OCI-LY1 (cell line): ENCODE measurements at regions not wholly inside any gene's neighbourhood (a gene's known extent, or its start where the extent isn't known, plus 50 kb on each side); places are given as distances from the start of the nearest gene placed in this dataset.

Source experiments
- EZH2 ChIP-seq: fragments of 200-600 bp; sonication (generic), shearing (Covaris generic); IDR thresholded peaks from 2 replicates; pipeline ENCODE4 v1.8.0; 2017; ENCODE audit warnings: borderline replicate concordance, mixed run types, mild to moderate bottlenecking, antibody characterized with exemption, low read length, moderate library complexity, mixed read lengths
- TF ChIP-seq, protein P1 (sequence below): fragments of 200-600 bp; sonication (generic), shearing (Covaris generic); IDR thresholded peaks from 2 replicates; pipeline ENCODE4 v1.5.1; 2017; ENCODE audit warnings: mild to moderate bottlenecking, antibody characterized with exemption, low read length, moderate library complexity, mixed read lengths

- TF ChIP-seq, protein P1, sequence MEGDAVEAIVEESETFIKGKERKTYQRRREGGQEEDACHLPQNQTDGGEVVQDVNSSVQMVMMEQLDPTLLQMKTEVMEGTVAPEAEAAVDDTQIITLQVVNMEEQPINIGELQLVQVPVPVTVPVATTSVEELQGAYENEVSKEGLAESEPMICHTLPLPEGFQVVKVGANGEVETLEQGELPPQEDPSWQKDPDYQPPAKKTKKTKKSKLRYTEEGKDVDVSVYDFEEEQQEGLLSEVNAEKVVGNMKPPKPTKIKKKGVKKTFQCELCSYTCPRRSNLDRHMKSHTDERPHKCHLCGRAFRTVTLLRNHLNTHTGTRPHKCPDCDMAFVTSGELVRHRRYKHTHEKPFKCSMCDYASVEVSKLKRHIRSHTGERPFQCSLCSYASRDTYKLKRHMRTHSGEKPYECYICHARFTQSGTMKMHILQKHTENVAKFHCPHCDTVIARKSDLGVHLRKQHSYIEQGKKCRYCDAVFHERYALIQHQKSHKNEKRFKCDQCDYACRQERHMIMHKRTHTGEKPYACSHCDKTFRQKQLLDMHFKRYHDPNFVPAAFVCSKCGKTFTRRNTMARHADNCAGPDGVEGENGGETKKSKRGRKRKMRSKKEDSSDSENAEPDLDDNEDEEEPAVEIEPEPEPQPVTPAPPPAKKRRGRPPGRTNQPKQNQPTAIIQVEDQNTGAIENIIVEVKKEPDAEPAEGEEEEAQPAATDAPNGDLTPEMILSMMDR = no peak
- no peak for TF ChIP-seq EZH2
Observed at GRCh38 chr6:164006459-164006858, 591.9 kb downstream of the QKI start.
